ENCODE measurements at regions not wholly inside any gene's neighbourhood (a gene's known extent, or its start where the extent isn't known, plus 50 kb on each side); places are given as distances from the start of the nearest gene placed in this dataset.

GRCh38 chr16:61215605-61216004, 820.6 kb downstream of the CDH8 start:
- Histone ChIP-seq H3K4me3 (ENCODE audit: low read length) (no peak overlapping the region), H3K36me3 (ENCODE audit: control insufficient read depth, insufficient read depth, low read length) (no peaks in the 10 kb centered on the region), H3K4me1 (ENCODE audit: control insufficient read depth, insufficient read depth, low read length) (no peaks in the 10 kb centered on the region), H3K27me3 (ENCODE audit: control insufficient read depth, insufficient read depth, low read length) (no peaks in the 10 kb centered on the region), H3K9ac (ENCODE audit: low read length) (no peak overlapping the region), H3K27ac (ENCODE audit: low read depth, low read length) (no peak overlapping the region)

GRCh38 chr16:61214780-61215179, 821.5 kb downstream of the CDH8 start:
- H3K27me3 ChIP-seq (ENCODE audit: control insufficient read depth, insufficient read depth, low read length): no peaks in the 10 kb centered on the region

GRCh38 chr16:61210076-61210475, 826.2 kb downstream of the CDH8 start:
- no peak overlapping the region for H3K4me3 ChIP-seq (ENCODE audit: low read length)
- H3K9ac ChIP-seq (ENCODE audit: low read length): no peak overlapping the region
- H3K27me3 ChIP-seq (ENCODE audit: control insufficient read depth, insufficient read depth, low read length): no peaks in the 10 kb centered on the region
- no peaks in the 10 kb centered on the region for H3K4me1 ChIP-seq (ENCODE audit: control insufficient read depth, insufficient read depth, low read length)
- no peak overlapping the region for H3K27ac ChIP-seq (ENCODE audit: low read depth, low read length)
- H3K36me3 ChIP-seq (ENCODE audit: control insufficient read depth, insufficient read depth, low read length): no peaks in the 10 kb centered on the region

More at GRCh38 chr16:61214780-61215179, 821.5 kb downstream of the CDH8 start:
- no peak overlapping the region for H3K9ac ChIP-seq (ENCODE audit: low read length)
- H3K36me3 ChIP-seq (ENCODE audit: control insufficient read depth, insufficient read depth, low read length): no peaks in the 10 kb centered on the region
- no peak overlapping the region for H3K4me3 ChIP-seq (ENCODE audit: low read length)
- H3K4me1 ChIP-seq (ENCODE audit: control insufficient read depth, insufficient read depth, low read length): no peaks in the 10 kb centered on the region
- H3K27ac ChIP-seq (ENCODE audit: low read depth, low read length): no peak overlapping the region

- H3K27me3 ChIP-seq (ENCODE audit: control insufficient read depth, insufficient read depth, low read length): no peaks in the 10 kb centered on the region
- no peaks in the 10 kb centered on the region for H3K36me3 ChIP-seq (ENCODE audit: control insufficient read depth, insufficient read depth, low read length)
- H3K9ac ChIP-seq (ENCODE audit: low read length): no peak overlapping the region
- no peak overlapping the region for H3K27ac ChIP-seq (ENCODE audit: low read depth, low read length)
- H3K4me1 ChIP-seq (ENCODE audit: control insufficient read depth, insufficient read depth, low read length): no peaks in the 10 kb centered on the region
- H3K4me3 ChIP-seq (ENCODE audit: low read length): no peak overlapping the region
These were observed 841.2 kb downstream of the CDH8 start for GRCh38 chr16:61195006-61195405.

- no peak overlapping the region for H3K9ac ChIP-seq (ENCODE audit: low read length)
- no peak overlapping the region for H3K27ac ChIP-seq (ENCODE audit: low read depth, low read length)
- H3K36me3 ChIP-seq (ENCODE audit: control insufficient read depth, insufficient read depth, low read length): no peaks in the 10 kb centered on the region
- no peaks in the 10 kb centered on the region for H3K4me1 ChIP-seq (ENCODE audit: control insufficient read depth, insufficient read depth, low read length)
- H3K27me3 ChIP-seq (ENCODE audit: control insufficient read depth, insufficient read depth, low read length): no peaks in the 10 kb centered on the region
- no peak overlapping the region for H3K4me3 ChIP-seq (ENCODE audit: low read length)
These were observed 841.7 kb downstream of the CDH8 start for GRCh38 chr16:61194573-61194972.

- Histone ChIP-seq H3K27me3 (ENCODE audit: control insufficient read depth, insufficient read depth, low read length) (no peaks in the 10 kb centered on the region), H3K36me3 (ENCODE audit: control insufficient read depth, insufficient read depth, low read length) (no peaks in the 10 kb centered on the region), H3K4me3 (ENCODE audit: low read length) (no peak overlapping the region), H3K27ac (ENCODE audit: low read depth, low read length) (no peak overlapping the region), H3K9ac (ENCODE audit: low read length) (no peak overlapping the region), H3K4me1 (ENCODE audit: control insufficient read depth, insufficient read depth, low read length) (no peaks in the 10 kb centered on the region)
These were observed 853.8 kb downstream of the CDH8 start for GRCh38 chr16:61182391-61182790.

- Histone ChIP-seq H3K9ac (ENCODE audit: low read length) (no peak overlapping the region), H3K27me3 (ENCODE audit: control insufficient read depth, insufficient read depth, low read length) (no peaks in the 10 kb centered on the region), H3K27ac (ENCODE audit: low read depth, low read length) (no peak overlapping the region), H3K36me3 (ENCODE audit: control insufficient read depth, insufficient read depth, low read length) (no peaks in the 10 kb centered on the region), H3K4me3 (ENCODE audit: low read length) (no peak overlapping the region), H3K4me1 (ENCODE audit: control insufficient read depth, insufficient read depth, low read length) (no peaks in the 10 kb centered on the region)
These were observed 854.3 kb downstream of the CDH8 start for GRCh38 chr16:61181982-61182381.

GRCh38 chr16:61179561-61179960, 856.7 kb downstream of the CDH8 start:
- H3K4me3 ChIP-seq (ENCODE audit: low read length): no peak overlapping the region
- H3K36me3 ChIP-seq (ENCODE audit: control insufficient read depth, insufficient read depth, low read length): no peaks in the 10 kb centered on the region
- no peaks in the 10 kb centered on the region for H3K4me1 ChIP-seq (ENCODE audit: control insufficient read depth, insufficient read depth, low read length)

GRCh38 chr16:61165797-61166196, 870.4 kb downstream of the CDH8 start:
- no peaks in the 10 kb centered on the region for H3K4me1 ChIP-seq (ENCODE audit: control insufficient read depth, insufficient read depth, low read length)
- H3K4me3 ChIP-seq (ENCODE audit: low read length): no peak overlapping the region
- no peaks in the 10 kb centered on the region for H3K36me3 ChIP-seq (ENCODE audit: control insufficient read depth, insufficient read depth, low read length)
- H3K9ac ChIP-seq (ENCODE audit: low read length): no peak overlapping the region
- H3K27me3 ChIP-seq (ENCODE audit: control insufficient read depth, insufficient read depth, low read length): no peaks in the 10 kb centered on the region
- H3K27ac ChIP-seq (ENCODE audit: low read depth, low read length): no peak overlapping the region

More at GRCh38 chr16:61179561-61179960, 856.7 kb downstream of the CDH8 start:
- H3K27me3 ChIP-seq (ENCODE audit: control insufficient read depth, insufficient read depth, low read length): no peaks in the 10 kb centered on the region
- no peak overlapping the region for H3K9ac ChIP-seq (ENCODE audit: low read length)
- H3K27ac ChIP-seq (ENCODE audit: low read depth, low read length): no peak overlapping the region

GRCh38 chr16:61150351-61150750, 885.9 kb downstream of the CDH8 start:
- H3K9ac ChIP-seq (ENCODE audit: low read length): no peak overlapping the region
- H3K4me3 ChIP-seq (ENCODE audit: low read length): no peak overlapping the region
- H3K27ac ChIP-seq (ENCODE audit: low read depth, low read length): no peak overlapping the region
- H3K27me3 ChIP-seq (ENCODE audit: control insufficient read depth, insufficient read depth, low read length): no peaks in the 10 kb centered on the region
- H3K36me3 ChIP-seq (ENCODE audit: control insufficient read depth, insufficient read depth, low read length): no peaks in the 10 kb centered on the region
- no peaks in the 10 kb centered on the region for H3K4me1 ChIP-seq (ENCODE audit: control insufficient read depth, insufficient read depth, low read length)

- Histone ChIP-seq H3K4me1 (ENCODE audit: control insufficient read depth, insufficient read depth, low read length) (no peaks in the 10 kb centered on the region), H3K36me3 (ENCODE audit: control insufficient read depth, insufficient read depth, low read length) (no peaks in the 10 kb centered on the region), H3K27me3 (ENCODE audit: control insufficient read depth, insufficient read depth, low read length) (no peaks in the 10 kb centered on the region), H3K4me3 (ENCODE audit: low read length) (no peak overlapping the region), H3K9ac (ENCODE audit: low read length) (no peak overlapping the region), H3K27ac (ENCODE audit: low read depth, low read length) (no peak overlapping the region)
These were observed 886.5 kb downstream of the CDH8 start for GRCh38 chr16:61149709-61150108.

GRCh38 chr16:61148930-61149329, 887.3 kb downstream of the CDH8 start:
- Histone ChIP-seq H3K4me1 (ENCODE audit: control insufficient read depth, insufficient read depth, low read length) (no peaks in the 10 kb centered on the region), H3K27me3 (ENCODE audit: control insufficient read depth, insufficient read depth, low read length) (no peaks in the 10 kb centered on the region), H3K36me3 (ENCODE audit: control insufficient read depth, insufficient read depth, low read length) (no peaks in the 10 kb centered on the region), H3K27ac (ENCODE audit: low read depth, low read length) (no peak overlapping the region), H3K9ac (ENCODE audit: low read length) (no peak overlapping the region), H3K4me3 (ENCODE audit: low read length) (no peak overlapping the region)

- Histone ChIP-seq H3K4me3 (ENCODE audit: low read length) (no peak overlapping the region), H3K27me3 (ENCODE audit: control insufficient read depth, insufficient read depth, low read length) (no peaks in the 10 kb centered on the region), H3K9ac (ENCODE audit: low read length) (no peak overlapping the region), H3K36me3 (ENCODE audit: control insufficient read depth, insufficient read depth, low read length) (no peaks in the 10 kb centered on the region), H3K4me1 (ENCODE audit: control insufficient read depth, insufficient read depth, low read length) (no peaks in the 10 kb centered on the region), H3K27ac (ENCODE audit: low read depth, low read length) (no peak overlapping the region)
These were observed 889.8 kb downstream of the CDH8 start for GRCh38 chr16:61146429-61146828.

Measured in rectal smooth muscle tissue (tissue), 1 donor.